Parathyroid adenoma (tissue), 2 donors: ENCODE measurements at regions not wholly inside any gene's neighbourhood (a gene's known extent, or its start where the extent isn't known, plus 50 kb on each side); places are given as distances from the start of the nearest gene placed in this dataset.

Experiments
- H2AFZ ChIP-seq: fragments of 300-600 bp; sonication (generic); one replicate; pipeline ENCODE4 v1.7.0; 2017; ENCODE audit warnings: antibody characterized with exemption, mild to moderate bottlenecking
- H3K27ac ChIP-seq: fragments of 300-600 bp; sonication (generic); one replicate; pipeline ENCODE4 v1.7.0; 2017
- H3K27me3 ChIP-seq: fragments of 300-600 bp; sonication (generic); one replicate; pipeline ENCODE4 v1.7.0; 2017; ENCODE audit warnings: low read length; ENCODE audit not compliant: control insufficient read depth, insufficient read depth
- H3K36me3 ChIP-seq: fragments of 300-600 bp; sonication (generic); one replicate; pipeline ENCODE4 v1.7.0; 2017; ENCODE audit warnings: low read length; ENCODE audit not compliant: control insufficient read depth, insufficient read depth
- H3K4me1 ChIP-seq: fragments of 300-600 bp; sonication (generic); one replicate; pipeline ENCODE4 v1.7.0; 2017; ENCODE audit warnings: control low read depth
- H3K4me2 ChIP-seq: fragments of 300-600 bp; sonication (generic); one replicate; pipeline ENCODE4 v1.7.0; 2017; ENCODE audit warnings: low read length
- H3K4me3 ChIP-seq: fragments of 300-600 bp; sonication (generic); one replicate; pipeline ENCODE4 v1.7.0; 2017; ENCODE audit warnings: low read depth, low read length
- H3K79me2 ChIP-seq: fragments of 300-600 bp; sonication (generic); one replicate; pipeline ENCODE4 v1.7.0; 2017; ENCODE audit warnings: control low read depth
- H3K9ac ChIP-seq: fragments of 300-600 bp; sonication (generic); one replicate; pipeline ENCODE4 v1.7.0; 2017; ENCODE audit warnings: mild to moderate bottlenecking
- H3K9me3 ChIP-seq: fragments of 300-600 bp; sonication (generic); one replicate; pipeline ENCODE4 v1.7.0; 2017; ENCODE audit warnings: low read length; ENCODE audit not compliant: control insufficient read depth
- CTCF ChIP-seq: fragments of 300-600 bp; sonication (generic); IDR thresholded peaks from one replicate; pipeline ENCODE4 v1.7.0; 2017; ENCODE audit warnings: antibody characterized with exemption, mild to moderate bottlenecking
- donor health status: primary hyperparathyroidism.

- H3K79me2 ChIP-seq, result no peaks in the 10 kb centered on the region
- H3K36me3 ChIP-seq, result no peaks in the 10 kb centered on the region
- no peaks in the 10 kb centered on the region for H3K4me1 ChIP-seq
- no peak for TF ChIP-seq CTCF
- H3K27me3 ChIP-seq, result no peaks in the 10 kb centered on the region
- H3K4me3 ChIP-seq, result no peak overlapping the region
- peak overlapping the region; percentile 17 for H2AFZ ChIP-seq
- H3K9me3 ChIP-seq, result no peaks in the 10 kb centered on the region
- no peak overlapping the region for H3K4me2 ChIP-seq
- H3K27ac ChIP-seq, result no peak overlapping the region
- H3K9ac ChIP-seq, result no peak overlapping the region
Measured at GRCh38 chr11:121961321-121961801, 154.7 kb downstream of the BLID start.

- Histone ChIP-seq H3K4me1 (no peaks in the 10 kb centered on the region), H2AFZ (no peak overlapping the region), H3K9me3 (no peaks in the 10 kb centered on the region), H3K27ac (no peak overlapping the region), H3K4me3 (no peak overlapping the region), H3K4me2 (no peak overlapping the region), H3K9ac (no peak overlapping the region), H3K36me3 (no peaks in the 10 kb centered on the region), H3K27me3 (no peaks in the 10 kb centered on the region), H3K79me2 (no peaks in the 10 kb centered on the region)
- TF ChIP-seq CTCF, result no peak
Measured at GRCh38 chr11:121958971-121959325, 157.1 kb downstream of the BLID start.

GRCh38 chr11:121958323-121958970, 157.6 kb downstream of the BLID start:
- no peaks in the 10 kb centered on the region for H3K4me1 ChIP-seq
- no peak overlapping the region for H3K27ac ChIP-seq
- H3K27me3 ChIP-seq, result no peaks in the 10 kb centered on the region

GRCh38 chr11:121953122-121953521, 162.9 kb downstream of the BLID start:
- H3K79me2 ChIP-seq, result no peaks in the 10 kb centered on the region
- no peaks in the 10 kb centered on the region for H3K36me3 ChIP-seq
- H3K27ac ChIP-seq, result no peak overlapping the region
- no peaks in the 10 kb centered on the region for H3K4me1 ChIP-seq
- no peak overlapping the region for H3K4me2 ChIP-seq
- no peak for TF ChIP-seq CTCF
- H2AFZ ChIP-seq, result no peak overlapping the region
- no peaks in the 10 kb centered on the region for H3K9me3 ChIP-seq
- no peaks in the 10 kb centered on the region for H3K27me3 ChIP-seq
- H3K9ac ChIP-seq, result no peak overlapping the region
- no peak overlapping the region for H3K4me3 ChIP-seq

More at GRCh38 chr11:121958323-121958970, 157.6 kb downstream of the BLID start:
- Histone ChIP-seq H3K79me2 (no peaks in the 10 kb centered on the region), H3K4me2 (no peak overlapping the region), H2AFZ (no peak overlapping the region), H3K4me3 (no peak overlapping the region), H3K36me3 (no peaks in the 10 kb centered on the region), H3K9me3 (no peaks in the 10 kb centered on the region), H3K9ac (no peak overlapping the region)
- no peak for TF ChIP-seq CTCF

GRCh38 chr11:121950160-121950559, 165.9 kb downstream of the BLID start:
- no peaks in the 10 kb centered on the region for H3K27me3 ChIP-seq
- no peak overlapping the region for H3K27ac ChIP-seq
- no peak for TF ChIP-seq CTCF
- H3K4me2 ChIP-seq, result no peak overlapping the region
- H3K9ac ChIP-seq, result no peak overlapping the region
- H3K4me1 ChIP-seq, result no peaks in the 10 kb centered on the region
- no peak overlapping the region for H3K4me3 ChIP-seq
- no peak overlapping the region for H2AFZ ChIP-seq
- H3K79me2 ChIP-seq, result no peaks in the 10 kb centered on the region
- H3K36me3 ChIP-seq, result no peaks in the 10 kb centered on the region
- H3K9me3 ChIP-seq, result no peaks in the 10 kb centered on the region
